DOHH2 (cell line): ENCODE measurements at regions not wholly inside any gene's neighbourhood (a gene's known extent, or its start where the extent isn't known, plus 50 kb on each side); places are given as distances from the start of the nearest gene placed in this dataset.

ENCODE experiments used
- CTCF ChIP-seq: fragments of 200-600 bp; sonication (generic); IDR thresholded peaks from one replicate; pipeline ENCODE4 v1.5.1; 2014; ENCODE audit warnings: antibody characterized with exemption, mild to moderate bottlenecking, low read depth, low read length; ENCODE audit not compliant: poor library complexity, severe bottlenecking
- EZH2phosphoT487 ChIP-seq: fragments of 200-600 bp; sonication (generic); IDR thresholded peaks from 2 replicates; pipeline ENCODE4 v1.6.1; 2017; ENCODE audit warnings: borderline replicate concordance, mild to moderate bottlenecking, antibody characterized with exemption, low read length, moderate library complexity, mixed read lengths

- TF ChIP-seq CTCF (no peak), EZH2phosphoT487 (no peak)
Observed at GRCh38 chr12:91922139-91922538, 223.5 kb downstream of the BTG1 start.
